GDM1 (cell line): ENCODE measurements at regions not wholly inside any gene's neighbourhood (a gene's known extent, or its start where the extent isn't known, plus 50 kb on each side); places are given as distances from the start of the nearest gene placed in this dataset.

Experiments
- DNase-seq: peaks from one replicate; lab custom pipeline; 2025; lab: John Stamatoyannopoulos, UW

DNA sequence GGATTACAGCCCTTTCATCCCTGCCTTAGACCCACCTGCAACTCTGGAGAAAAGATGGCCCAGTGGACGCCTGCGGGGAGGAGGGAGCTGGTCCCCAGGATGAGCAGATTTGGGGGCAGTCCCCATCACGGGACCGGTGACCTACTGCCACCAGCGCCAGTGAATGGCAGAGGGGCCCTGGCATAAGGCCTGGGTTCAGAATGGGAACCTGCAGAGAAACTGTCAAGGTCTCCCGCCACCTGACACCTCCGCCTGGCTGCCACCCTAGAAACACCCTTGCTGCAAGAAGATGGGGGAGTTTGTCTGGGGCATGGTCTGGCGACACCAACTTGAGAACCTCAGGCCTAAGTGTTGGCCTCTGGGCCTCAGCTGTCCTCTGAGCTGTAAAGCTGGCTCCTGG lies 335.7 kb downstream of the SEC14L1 start:
- no peak for DNase-seq

DNA sequence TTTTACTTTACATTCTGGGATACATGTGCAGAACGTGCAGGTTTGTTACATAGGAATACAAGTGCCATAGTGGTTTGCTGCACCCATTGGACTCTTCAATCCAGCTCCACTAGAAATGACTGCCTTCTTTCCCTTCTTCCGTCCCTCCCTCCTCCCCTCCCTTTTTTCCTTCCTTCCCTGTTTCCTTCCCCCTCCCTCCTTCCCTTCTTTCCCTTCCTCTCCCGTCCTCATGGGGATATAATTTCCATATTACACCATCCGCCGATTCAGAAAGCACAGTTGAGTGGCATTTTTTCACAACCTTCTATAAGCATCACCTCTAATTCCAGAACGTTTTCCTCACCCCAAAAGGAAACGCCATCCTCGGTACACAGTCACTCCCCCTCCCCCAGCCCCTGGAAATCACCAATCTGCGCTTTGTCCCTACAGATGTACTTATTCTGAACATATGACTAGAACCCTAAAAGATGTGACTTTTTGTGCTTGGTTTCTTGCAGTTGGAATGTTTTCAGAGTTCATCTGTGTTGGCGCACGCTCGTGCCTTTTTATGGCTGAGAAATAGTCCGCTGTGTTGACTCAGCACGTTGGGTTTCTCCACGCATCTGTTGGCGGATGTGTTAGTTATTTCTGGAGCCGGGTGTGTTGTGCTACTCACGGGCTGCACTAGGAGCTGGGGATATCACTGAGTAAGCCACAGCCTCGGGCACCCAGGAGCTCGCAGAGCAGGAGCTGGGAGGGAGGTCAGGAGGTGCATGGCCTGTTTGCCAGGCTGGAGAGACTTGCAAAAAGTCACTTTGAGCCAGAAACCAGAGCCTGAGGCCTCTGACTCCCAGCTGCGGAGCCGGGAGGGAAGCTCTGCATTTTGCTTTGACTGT lies 336.4 kb downstream of the SEC14L1 start:
- DNase-seq, result no peak

DNA sequence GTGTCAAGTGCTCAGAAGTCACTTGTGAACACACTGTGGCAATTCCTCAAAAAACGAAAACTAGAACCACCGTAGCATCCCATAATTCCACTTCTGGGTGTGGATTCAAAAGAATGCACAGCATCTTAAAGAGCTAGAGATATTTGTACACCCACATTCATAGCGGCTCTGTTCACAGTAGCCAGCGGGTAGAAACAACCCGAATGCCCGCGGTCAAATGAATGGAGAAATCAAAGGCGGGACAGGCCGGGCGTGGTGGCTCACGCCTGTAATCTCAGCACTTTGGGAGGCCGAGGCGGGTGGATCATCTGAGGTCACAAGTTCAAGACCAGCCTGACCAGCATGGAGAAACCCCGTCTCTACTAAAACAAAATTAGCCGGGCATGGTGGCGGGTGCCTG lies 337.5 kb downstream of the SEC14L1 start:
- DNase-seq, result no peak

DNA sequence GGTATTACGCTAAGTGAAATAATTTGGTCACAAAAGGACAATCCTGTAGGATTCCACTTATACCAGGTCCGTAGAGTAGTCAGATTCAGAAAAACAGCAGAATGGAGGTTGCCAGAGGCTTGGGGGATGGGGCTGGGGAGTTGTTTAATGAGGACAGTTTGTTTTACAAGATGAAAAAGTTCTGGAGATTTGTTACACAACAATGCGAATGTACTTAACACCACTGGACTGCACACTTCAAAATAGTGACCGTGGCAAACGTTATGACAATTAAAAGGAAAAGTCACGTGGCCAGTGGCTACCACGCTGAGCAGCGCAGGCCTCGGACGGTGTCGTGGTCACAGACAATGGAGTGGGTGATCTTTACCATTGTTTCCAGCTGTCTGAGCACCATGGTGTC lies 338.1 kb downstream of the SEC14L1 start:
- no peak for DNase-seq

DNA sequence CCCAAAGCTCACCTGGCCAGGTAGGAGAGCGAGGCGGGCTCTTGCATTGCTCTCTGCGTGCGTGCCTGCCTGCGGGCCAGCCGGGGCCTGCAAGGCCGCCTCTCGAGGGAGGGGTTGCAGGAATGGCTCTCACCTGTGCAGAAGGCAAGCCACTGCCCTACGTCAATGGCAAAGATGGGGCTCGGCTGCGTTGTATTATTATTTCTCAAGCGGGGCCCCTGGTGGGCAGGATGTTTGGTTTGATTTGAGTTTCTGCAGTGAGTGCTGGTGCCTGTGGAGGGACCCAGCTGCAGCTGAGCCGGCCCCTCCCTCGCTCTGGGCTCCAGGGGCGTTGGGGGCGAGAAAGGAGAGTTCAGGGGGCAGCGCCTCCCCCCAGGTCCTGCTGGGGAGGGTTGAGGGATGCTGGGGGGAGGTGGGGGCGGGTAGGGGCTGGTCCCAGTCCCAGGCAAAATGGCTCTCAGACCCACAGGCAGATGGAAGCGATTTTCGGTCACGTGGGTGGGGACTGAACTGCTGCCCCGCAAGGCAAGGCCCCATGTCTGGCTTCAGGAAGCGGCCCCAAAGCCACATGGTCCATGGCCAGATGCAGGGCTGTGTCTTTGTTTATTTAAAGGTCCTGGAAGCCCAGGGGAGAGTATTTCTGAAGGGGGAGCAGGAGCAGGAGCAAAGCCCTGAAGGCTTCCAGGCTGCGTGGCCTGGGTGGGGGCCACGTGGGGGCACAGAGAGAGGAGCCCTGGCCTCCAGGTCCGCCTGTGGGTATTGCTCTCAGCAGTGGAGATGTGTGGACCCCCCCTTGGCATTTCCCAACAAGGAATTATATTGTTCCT lies 338.8 kb downstream of the SEC14L1 start:
- DNase-seq, result no peak

DNA sequence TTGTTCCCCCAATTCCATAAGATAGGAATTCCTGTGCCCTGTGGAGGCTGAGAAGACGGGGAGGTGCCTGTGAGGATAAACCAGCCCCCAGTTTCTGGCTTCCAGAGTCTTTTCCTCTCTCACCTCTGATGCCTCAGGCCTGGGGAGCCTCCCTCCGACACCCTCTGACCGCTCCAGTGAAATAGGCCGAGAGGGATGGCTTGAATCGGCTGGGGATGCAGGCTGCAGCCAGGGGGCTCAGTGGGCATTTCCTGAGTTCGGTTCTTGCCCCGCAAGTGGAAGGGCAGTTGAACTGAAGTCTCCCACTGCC lies 339.4 kb downstream of the SEC14L1 start:
- DNase-seq, result no peak

DNA sequence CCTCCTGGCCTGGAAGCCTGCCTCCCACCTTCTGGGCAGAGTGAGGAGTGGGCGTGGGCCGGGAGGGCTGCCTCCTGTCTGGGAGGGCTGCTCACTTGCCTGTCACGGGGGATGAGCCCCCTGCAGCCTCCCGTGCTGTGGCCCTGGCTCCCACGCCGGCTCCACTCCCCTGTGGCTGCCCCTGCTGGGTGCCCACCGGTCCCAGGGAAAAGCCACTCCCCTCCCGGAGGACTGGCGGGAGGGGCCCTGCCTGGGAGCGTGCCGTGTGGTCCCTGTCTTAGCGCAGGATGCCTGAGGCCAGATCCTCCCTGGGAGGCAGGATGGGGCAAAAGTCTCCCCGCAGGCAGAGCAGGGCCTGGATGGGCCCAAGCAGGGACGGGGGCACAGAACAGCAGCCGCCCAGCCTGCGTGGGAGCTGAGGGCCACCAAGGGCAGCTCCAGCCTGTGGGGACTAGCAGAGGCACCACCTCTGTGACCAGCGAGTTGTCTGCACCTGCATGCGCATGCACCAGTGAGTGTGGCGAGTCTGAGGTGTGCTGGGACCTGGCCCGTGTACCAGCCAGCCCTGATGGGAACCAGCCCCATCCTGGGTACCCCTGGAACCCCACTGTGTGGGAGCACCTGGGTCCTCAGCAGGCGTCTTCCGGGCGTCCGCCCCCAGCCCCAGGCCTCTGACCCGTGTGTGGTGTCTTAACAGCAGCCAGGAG lies 339.9 kb downstream of the SEC14L1 start:
- DNase-seq, result no peak

DNA sequence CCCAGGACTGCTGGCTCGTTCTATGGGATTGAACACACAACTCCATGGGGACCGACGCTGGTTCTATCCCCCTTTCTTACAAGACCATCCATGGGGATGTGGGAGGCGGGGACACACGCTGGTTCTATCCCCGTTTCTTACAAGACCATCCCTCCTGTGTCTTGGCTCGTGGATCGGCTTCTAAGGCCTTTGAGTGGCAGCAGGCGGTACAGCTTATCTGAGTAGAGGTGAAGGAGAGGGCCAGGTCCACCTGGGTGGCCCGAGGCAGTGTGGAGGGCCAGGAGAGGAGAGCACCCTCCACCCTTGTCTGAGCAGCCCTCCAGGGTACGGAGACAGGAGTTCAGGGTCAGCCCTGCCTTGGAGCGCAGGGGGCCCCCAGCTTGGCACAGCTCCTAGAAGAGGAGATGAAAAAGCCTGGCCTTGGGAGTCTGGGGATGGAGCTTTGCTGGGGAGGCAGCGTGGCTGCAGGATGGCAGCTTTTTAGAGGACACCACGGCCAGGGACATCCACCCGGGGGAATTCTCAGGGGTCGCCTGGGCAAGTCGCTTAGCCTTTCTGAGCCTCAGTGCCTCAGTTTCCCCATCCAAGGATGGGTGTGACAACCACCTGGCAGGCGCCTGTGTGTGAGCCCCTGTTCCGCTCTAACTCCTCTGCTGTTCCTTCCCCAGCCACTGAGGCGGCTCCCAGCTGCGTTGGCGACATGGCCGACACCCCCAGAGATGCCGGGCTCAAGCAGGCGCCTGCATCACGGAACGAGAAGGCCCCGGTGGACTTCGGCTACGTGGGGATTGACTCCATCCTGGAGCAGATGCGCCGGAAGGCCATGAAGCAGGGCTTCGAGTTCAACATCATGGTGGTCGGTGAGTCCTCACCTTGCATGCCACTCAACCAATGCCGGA lies 341.0 kb downstream of the SEC14L1 start:
- DNase-seq, result no peak

DNA sequence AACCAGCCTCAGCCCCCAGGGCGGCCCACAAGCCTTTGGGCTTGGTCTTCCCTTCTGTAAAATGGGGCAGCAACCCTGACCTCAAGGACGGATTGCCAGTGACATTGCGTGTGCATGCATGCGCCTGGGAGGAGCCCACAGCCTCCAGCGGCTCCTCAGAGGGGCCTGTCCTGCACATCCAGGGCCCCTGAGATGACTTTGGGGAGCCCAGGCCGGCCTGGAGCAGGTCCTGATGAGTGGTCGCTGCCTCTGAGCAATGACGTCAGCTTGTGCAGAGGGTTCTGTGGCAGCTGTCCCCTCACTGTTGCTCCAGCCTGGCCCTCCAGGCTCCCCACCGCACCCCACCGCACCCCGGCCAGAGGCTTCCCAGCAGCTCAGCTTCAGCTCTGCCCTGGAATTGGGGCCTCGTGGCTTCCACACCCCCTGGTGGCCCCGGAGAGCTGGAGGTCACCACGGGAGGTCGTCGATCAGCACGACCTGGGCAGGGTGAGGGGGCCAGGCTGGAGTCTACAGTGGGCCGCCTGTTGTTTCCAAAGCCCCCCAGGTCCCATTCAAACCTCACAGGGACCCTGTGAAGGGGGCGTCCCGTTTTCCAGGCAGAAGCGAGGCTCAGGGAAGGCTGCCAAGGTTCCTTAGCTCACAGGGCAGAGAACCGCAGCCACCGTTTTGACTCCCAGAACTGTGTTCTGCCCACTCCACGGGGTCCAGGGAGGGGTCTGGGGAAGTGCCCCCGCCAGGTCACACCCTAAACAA lies 341.8 kb downstream of the SEC14L1 start:
- DNase-seq, result no peak

DNA sequence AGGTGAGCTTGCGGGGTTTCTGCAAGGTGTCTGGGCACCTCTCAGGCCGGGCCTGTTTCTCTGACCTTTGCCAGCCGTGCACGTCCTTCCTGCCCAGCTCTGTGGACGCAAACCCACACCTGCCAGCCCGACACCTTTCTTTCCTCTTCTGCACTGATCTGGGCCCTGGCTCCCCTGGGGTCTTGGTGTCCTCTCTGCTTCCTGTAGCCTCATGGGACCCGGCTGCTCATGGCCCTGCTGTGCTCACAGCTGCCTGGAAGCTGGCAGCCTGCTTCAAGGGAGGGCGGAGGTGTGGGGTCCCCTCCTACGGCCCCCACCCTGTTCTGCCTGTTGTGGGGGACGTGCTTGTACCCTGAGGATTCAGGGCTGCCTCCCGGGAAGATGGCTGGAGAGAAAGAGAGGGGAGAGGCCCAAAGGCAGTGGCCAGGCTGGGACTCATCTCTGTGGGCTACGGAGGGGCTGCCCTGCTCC lies 342.4 kb downstream of the SEC14L1 start:
- DNase-seq, result no peak

DNA sequence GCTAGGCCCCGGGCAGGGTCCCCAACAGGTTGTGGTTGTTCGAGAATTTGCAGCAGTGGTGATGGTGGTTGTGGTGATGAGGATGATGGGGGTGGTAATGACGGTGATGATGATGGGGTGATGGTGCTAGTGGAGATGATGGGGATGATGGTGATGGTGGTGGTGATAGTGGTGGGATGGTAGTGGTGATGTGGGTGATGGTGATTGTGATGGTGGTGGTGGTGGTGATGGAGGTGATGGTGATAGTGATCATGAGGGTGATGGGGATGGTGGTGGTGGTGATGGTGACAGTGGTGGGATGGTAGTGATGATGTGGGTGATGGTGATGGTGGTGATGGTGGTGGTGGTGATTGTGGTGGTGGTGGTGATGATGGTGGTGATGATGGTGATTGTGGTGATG lies 343.3 kb downstream of the SEC14L1 start:
- no peak for DNase-seq

DNA sequence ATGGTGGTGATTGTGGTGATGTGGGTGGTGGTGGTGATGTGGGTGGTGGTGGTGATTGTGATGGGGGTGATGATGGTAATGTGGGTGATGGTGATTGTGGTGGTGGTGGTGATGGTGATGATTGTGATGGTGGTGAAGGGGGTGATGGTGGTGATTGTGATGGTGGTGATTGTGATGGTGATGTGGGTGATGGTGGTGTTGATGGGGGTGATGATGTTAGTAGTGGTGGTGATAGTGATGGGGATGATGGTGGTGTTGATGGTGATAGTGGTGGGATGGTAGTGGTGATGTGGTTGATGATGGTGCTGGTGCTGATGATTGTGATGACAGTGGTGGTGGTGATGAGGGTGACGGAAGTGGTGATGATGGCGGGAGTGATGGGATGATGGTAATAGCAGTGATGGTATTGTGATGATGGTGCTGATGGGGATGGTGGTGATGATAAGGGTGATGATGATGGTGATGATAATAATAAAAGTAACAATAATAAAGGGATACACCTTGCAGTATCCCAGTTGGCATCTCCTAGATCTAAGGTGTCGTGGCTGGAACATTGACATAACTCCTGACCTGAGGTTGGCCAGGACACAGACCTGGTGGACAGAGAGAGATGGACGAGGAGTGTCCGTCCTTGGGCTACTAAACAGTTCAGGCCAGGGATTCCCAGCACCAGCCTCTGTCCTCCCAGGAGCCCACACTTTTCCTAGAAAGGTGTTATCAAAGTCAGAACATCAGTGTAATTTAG lies 344.5 kb downstream of the SEC14L1 start:
- no peak for DNase-seq

DNA sequence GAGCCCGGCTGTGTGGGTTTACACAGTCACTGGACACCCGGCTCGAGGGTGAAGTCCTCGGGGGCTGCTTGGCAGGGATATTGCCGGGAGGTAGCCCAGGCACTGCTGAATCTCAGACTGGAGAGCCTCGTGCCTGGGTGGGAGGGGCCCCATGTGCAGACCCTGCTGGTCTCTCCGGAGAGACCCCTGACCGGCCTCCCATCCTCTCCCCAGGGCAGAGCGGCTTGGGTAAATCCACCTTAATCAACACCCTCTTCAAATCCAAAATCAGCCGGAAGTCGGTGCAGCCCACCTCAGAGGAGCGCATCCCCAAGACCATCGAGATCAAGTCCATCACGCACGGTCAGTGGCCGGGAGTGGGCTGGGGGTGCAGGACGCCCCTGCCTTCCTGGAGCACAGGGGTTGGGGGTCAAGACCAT lies 346.5 kb downstream of the SEC14L1 start:
- DNase-seq, result no peak

DNA sequence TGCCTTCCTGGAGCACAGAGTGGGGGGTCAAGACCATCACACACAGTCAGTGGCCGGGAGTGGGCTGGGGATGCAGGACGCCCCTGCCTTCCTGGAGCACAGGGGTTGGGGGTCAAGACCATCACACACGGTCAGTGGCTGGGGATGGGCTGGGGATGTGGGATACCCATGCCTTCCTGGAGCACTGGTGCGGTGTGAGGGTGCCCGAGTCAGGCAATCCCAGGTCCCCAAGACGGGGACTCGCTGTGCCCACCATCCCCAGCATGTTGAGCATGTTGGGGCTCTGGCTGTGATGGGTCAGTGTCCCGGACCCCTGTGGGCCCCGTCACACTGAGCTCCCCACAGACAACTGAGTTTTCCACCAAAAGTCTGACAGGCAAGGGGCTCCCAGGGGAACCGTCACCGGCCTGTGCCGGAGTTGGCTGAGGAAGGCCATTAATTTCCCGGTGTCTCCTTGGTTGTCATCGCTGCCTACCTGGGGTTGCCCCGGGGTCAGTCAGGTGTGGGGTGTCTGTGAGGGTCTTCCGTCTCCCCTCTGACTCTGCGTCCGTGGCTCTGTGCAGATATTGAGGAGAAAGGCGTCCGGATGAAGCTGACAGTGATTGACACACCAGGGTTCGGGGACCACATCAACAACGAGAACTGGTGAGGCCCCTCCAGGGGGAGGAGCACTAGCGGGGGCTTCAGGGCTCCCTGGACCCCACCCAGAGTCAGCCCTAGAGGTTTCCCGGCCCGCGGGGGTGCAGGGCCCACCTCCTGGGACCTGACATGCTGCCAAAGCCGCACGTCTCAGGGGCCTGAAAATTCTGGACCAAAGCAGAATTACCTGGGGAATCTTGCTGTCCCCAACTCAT lies 347.1 kb downstream of the SEC14L1 start:
- no peak for DNase-seq

DNA sequence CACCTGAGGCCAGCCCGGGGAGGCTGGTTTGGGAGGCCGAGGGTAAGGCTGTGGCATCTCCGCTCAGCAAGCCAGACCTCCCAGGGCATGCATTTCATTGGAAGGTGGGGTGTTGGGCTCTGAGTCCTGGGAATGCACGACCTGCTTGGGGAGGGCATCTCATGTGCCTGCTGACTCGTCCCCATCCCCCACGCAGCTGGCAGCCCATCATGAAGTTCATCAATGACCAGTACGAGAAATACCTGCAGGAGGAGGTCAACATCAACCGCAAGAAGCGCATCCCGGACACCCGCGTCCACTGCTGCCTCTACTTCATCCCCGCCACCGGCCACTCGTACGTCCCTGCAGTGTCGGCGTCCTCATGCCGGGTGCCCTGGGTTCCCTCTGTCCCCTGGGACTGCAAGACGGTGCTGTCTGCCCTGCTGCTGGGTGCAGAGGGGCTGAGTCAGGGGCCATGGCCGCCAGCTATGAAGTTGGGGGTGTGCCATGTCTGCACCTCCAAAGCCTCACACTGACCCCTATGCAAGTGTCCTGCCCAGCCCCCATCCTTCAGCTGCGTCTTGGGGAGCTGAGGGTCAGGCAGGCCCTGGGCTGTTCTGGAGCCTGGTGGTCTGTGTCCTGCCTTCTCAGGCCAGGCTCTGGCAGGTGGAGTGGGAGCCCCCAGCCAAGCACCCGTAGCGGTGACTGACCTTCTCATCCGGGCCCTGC lies 347.9 kb downstream of the SEC14L1 start:
- DNase-seq, result no peak

DNA sequence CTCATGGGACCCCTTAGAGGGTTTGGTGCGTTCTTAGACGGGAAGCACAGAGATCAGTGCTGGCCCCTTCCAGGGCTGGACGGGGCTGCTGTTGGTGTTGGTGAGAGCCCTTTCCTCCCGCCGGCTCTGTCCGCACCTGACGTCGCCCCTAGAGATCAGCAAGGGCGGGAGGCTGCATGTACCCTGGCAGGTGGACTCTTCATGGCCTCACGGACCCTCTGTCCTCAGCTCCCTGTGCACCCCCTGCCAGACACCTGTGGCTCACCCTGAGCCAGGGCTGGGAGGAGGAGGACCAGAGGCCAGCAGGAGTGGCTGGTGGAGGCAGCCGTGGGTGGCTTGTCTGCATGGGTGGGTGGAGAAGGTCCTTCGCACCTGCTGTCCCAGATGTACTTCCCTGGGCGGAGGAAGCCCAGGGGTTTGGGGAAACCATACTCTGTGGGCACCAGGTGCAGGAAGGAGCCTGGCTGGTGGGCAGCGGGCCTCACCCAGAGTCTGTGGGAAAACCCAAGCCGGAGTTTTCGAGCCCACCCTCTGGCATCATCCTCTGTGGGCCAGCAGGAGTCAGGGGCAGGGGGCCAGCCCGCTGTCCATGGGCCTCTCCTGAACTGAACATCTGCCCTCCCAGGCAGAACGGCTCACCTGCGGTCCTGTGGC lies 348.6 kb downstream of the SEC14L1 start:
- DNase-seq, result no peak

DNA sequence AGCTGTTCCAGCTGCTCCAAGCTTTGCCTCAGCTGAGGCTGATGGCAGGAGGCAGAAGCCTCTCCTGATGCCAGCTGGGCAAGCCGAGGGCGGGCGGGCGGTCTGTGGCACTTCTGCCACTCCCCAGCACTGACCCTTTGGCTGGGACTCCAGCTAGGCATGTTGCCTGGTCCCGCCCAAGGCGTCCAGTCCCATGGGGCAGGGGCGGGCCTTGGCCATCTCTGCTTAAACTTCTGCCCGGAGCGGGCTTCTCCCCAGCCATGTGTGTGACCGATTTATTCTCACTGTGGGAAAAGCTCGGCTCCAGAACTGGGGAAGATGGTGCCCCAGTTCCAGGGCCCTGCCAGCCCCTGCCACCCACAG lies 349.1 kb downstream of the SEC14L1 start:
- DNase-seq, result no peak
